PC-3 (cell line): ENCODE measurements at regions not wholly inside any gene's neighbourhood (a gene's known extent, or its start where the extent isn't known, plus 50 kb on each side); places are given as distances from the start of the nearest gene placed in this dataset.

Experiments used
- ATAC-seq: fragments of 200-7000 bp; cut with Tn5 transposase; 2 replicates; pipeline ENCODE4 v1.9.1; 2020; ENCODE audit warnings: mild to moderate bottlenecking, moderate library complexity
- BruUV-seq: library from RNA; stranded (reverse); fragments of 400-500 nt; replicated peaks from 2 replicates; lab custom pipeline; 2021; lab: Mats Ljungman, UMichigan
- CTCF ChIA-PET: fragments of 300-600 bp; sonication (Branson Sonifier 250); formaldehyde crosslinking; loops from one replicate; lab custom pipeline; 2022; ENCODE audit warnings: antibody characterized with exemption; lab: Charles Lee
- POLR2A ChIA-PET: fragments of 300-600 bp; sonication (Branson Sonifier 250); formaldehyde crosslinking; loops from one replicate; lab custom pipeline; 2022; ENCODE audit warnings: antibody characterized with exemption; ENCODE audit not compliant: unreplicated experiment; lab: Charles Lee
- DNase-seq: peaks from one replicate; pipeline ENCODE4 v3.0.0-alpha.2; 2015
- H2AFZ ChIP-seq: fragments of 300-600 bp; sonication (generic); 2 replicates; pipeline ENCODE4 v1.6.0; 2016; ENCODE audit warnings: antibody characterized with exemption, low read length
- H3F3A ChIP-seq: fragments of 300-600 bp; sonication (generic); one replicate; pipeline ENCODE4 v1.6.0; 2017; ENCODE audit warnings: antibody characterized with exemption, low read length, control low read depth, mild to moderate bottlenecking; ENCODE audit not compliant: unreplicated experiment
- H3K27ac ChIP-seq: fragments of 300-600 bp; sonication (generic); 2 replicates; pipeline ENCODE4 v1.5.1; 2016; ENCODE audit warnings: mild to moderate bottlenecking, low read length
- H3K27me3 ChIP-seq: fragments of 300-600 bp; sonication (generic); 2 replicates; pipeline ENCODE4 v1.6.1; 2016; ENCODE audit warnings: low read length, mixed read lengths
- H3K36me3 ChIP-seq: fragments of 300-600 bp; sonication (generic); 2 replicates; pipeline ENCODE4 v1.6.1; 2016; ENCODE audit warnings: low read depth, mixed run types, low read length, mixed read lengths
- H3K4me1 ChIP-seq: fragments of 300-600 bp; sonication (generic); 2 replicates; pipeline ENCODE4 v1.5.1; 2016; ENCODE audit warnings: low read length; ENCODE audit not compliant: insufficient read depth
- H3K4me2 ChIP-seq: fragments of 300-600 bp; sonication (generic); 2 replicates; pipeline ENCODE4 v1.6.0; 2016; ENCODE audit warnings: low read length
- H3K4me3 ChIP-seq: fragments of 300-600 bp; sonication (generic); 2 replicates; pipeline ENCODE4 v1.5.1; 2016; ENCODE audit warnings: mild to moderate bottlenecking, low read length, mixed read lengths
- H3K79me2 ChIP-seq: fragments of 300-600 bp; sonication (generic); 2 replicates; pipeline ENCODE4 v1.6.1; 2017; ENCODE audit warnings: low read length, mixed read lengths
- H3K9ac ChIP-seq: fragments of 300-600 bp; sonication (generic); 2 replicates; pipeline ENCODE4 v1.6.0; 2016; ENCODE audit warnings: mild to moderate bottlenecking, low read length
- H3K9me2 ChIP-seq: fragments of 300-600 bp; sonication (generic); replicated peaks from 2 replicates; pipeline ENCODE4 v1.6.1; 2016; ENCODE audit warnings: mixed run types, low read length, mixed read lengths
- H3K9me3 ChIP-seq: fragments of 300-600 bp; sonication (generic); 2 replicates; pipeline ENCODE4 v1.6.1; 2016; ENCODE audit warnings: low read length, mixed read lengths
- H4K20me1 ChIP-seq: fragments of 300-600 bp; sonication (generic); 2 replicates; pipeline ENCODE4 v1.6.1; 2016; ENCODE audit warnings: low read length, mixed read lengths
- EZH2 ChIP-seq: fragments of 300-600 bp; sonication (generic); IDR thresholded peaks from one replicate; pipeline ENCODE4 v1.6.1; 2017; ENCODE audit warnings: antibody characterized with exemption, mild to moderate bottlenecking, low read length; ENCODE audit not compliant: unreplicated experiment
- EZH2phosphoT487 ChIP-seq: fragments of 300-600 bp; sonication (generic); IDR thresholded peaks from 2 replicates; pipeline ENCODE4 v1.6.1; 2018; ENCODE audit warnings: mild to moderate bottlenecking, antibody characterized with exemption, low read length, borderline replicate concordance
- intact Hi-C: fragments of 100-400 bp; cut with micrococcal nuclease; formaldehyde crosslinking; loops from 2 replicates; pipeline ENCODE4 v1.9.0; 2023
- TF ChIP-seq, protein P1 (sequence below): fragments of 300-600 bp; sonication (generic); conservative IDR thresholded peaks from 2 replicates; pipeline ENCODE4 v1.5.1; 2017; ENCODE audit warnings: antibody characterized with exemption, low read depth, mild to moderate bottlenecking, low read length

DNA sequence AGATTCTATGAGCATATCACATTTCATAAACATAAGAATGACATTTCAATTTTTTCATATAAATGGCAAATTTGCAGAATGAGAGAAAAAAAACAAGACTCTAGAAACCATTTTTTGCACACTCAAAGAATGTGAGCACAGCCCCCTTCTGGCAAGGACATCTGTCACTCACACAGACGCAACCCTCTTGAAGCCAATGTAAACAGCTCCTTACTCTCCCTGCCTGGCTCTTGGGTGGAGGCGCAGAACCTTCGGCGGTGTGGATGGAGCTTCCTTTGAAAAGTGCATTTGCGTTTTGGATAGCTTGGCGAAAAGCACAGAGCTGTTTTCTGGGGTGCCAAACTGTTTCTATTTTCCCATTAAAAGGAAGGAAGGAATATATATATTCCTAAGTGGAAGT lies 367.6 kb upstream of the TSHZ3 start:
- H3K4me2 ChIP-seq = no peak overlapping the region
- H3K27me3 ChIP-seq = peaks cover 26% of the 10 kb centered on the region
- H2AFZ ChIP-seq = no peak overlapping the region
- ChIA-PET CTCF (no interaction called here), POLR2A (no interaction called here)
- H3K9me2 ChIP-seq = no peaks in the 10 kb centered on the region
- H3K9ac ChIP-seq = no peak overlapping the region
- H3F3A ChIP-seq = no peaks in the 10 kb centered on the region
- H3K36me3 ChIP-seq = no peaks in the 10 kb centered on the region
- H4K20me1 ChIP-seq = no peaks in the 10 kb centered on the region
- TF ChIP-seq EZH2phosphoT487 (no peak), EZH2 (no peak)
- TF ChIP-seq, protein P1, sequence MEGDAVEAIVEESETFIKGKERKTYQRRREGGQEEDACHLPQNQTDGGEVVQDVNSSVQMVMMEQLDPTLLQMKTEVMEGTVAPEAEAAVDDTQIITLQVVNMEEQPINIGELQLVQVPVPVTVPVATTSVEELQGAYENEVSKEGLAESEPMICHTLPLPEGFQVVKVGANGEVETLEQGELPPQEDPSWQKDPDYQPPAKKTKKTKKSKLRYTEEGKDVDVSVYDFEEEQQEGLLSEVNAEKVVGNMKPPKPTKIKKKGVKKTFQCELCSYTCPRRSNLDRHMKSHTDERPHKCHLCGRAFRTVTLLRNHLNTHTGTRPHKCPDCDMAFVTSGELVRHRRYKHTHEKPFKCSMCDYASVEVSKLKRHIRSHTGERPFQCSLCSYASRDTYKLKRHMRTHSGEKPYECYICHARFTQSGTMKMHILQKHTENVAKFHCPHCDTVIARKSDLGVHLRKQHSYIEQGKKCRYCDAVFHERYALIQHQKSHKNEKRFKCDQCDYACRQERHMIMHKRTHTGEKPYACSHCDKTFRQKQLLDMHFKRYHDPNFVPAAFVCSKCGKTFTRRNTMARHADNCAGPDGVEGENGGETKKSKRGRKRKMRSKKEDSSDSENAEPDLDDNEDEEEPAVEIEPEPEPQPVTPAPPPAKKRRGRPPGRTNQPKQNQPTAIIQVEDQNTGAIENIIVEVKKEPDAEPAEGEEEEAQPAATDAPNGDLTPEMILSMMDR = no peak
- BruUV-seq = no TSS peak
- DNase-seq (no peak), ATAC-seq (no peak)
- no peaks in the 10 kb centered on the region for H3K9me3 ChIP-seq
- H3K4me3 ChIP-seq = no peak overlapping the region
- H3K4me1 ChIP-seq = no peaks in the 10 kb centered on the region
- intact Hi-C loops = no loop called here
- no peaks in the 10 kb centered on the region for H3K79me2 ChIP-seq
- no peak overlapping the region for H3K27ac ChIP-seq

DNA sequence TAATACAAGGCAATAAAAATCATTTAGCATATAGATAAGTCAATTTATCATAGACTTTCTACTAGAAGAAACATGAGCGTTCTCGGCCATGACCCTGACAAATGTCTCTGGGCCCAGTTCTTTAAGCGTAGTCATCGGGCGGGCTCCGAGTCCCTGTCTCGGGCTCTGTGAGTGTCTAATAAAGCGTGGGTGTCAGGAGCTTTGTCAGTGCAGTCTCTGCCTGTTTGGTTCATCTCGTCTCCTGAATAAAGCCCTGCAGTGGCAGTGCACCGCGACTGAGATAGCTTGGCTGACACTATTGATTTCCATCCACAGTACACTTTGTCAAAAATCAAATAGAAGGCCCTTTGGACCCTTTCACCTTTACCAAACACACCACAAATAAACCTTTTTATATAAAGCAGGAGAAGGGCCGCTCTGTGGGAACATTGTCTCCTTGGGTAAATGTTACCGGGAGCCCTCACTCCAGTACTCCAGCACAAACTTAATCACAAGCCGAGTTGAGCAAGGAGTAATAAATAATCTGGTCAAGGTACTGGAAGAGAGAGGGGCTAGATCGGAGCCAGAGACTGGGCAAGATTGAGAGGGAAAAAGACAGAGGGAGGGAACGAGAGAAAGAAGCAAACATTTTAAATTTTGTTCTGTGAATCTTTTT lies 368.2 kb upstream of the TSHZ3 start:
- no peak for ATAC-seq
- H3K4me1 ChIP-seq = no peaks in the 10 kb centered on the region
- no peak overlapping the region for H3K27ac ChIP-seq
- no peaks in the 10 kb centered on the region for H3K79me2 ChIP-seq
- ChIA-PET CTCF (no interaction called here), POLR2A (no interaction called here)
- BruUV-seq = no TSS peak
- no peak overlapping the region for H2AFZ ChIP-seq
- H3K36me3 ChIP-seq = no peaks in the 10 kb centered on the region
- H3K4me3 ChIP-seq = no peak overlapping the region
- no peaks in the 10 kb centered on the region for H3F3A ChIP-seq
- H3K9me3 ChIP-seq = no peaks in the 10 kb centered on the region
- H3K27me3 ChIP-seq = peaks cover 26% of the 10 kb centered on the region
- no peak for DNase-seq
- H3K9ac ChIP-seq = no peak overlapping the region
- H4K20me1 ChIP-seq = no peaks in the 10 kb centered on the region
- TF ChIP-seq EZH2phosphoT487 (no peak), EZH2 (no peak)
- TF ChIP-seq, protein P1 = no peak
- no peaks in the 10 kb centered on the region for H3K9me2 ChIP-seq
- no peak overlapping the region for H3K4me2 ChIP-seq
- intact Hi-C loops = no loop called here

DNA sequence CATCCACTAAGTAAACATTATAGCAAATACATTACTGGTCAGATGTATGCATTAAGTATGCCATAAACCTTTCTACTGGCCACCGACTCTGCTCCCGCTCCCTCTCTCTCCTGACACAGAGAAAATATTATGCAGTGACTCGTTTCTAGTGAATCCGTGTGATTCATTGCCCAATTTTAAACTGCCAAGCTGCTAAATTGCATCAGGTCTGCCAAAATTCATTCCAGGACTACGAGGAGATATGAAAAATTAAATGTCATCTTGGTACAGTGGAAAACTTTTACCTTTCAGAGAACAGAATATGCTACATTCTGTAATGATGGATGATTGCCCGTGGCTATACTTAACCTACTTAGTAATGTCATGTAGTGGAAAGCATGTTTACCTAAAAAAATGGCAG lies 368.8 kb upstream of the TSHZ3 start:
- Histone ChIP-seq H3K9ac (no peak overlapping the region), H3K79me2 (no peaks in the 10 kb centered on the region), H3F3A (no peaks in the 10 kb centered on the region), H3K9me3 (no peaks in the 10 kb centered on the region), H3K4me2 (no peak overlapping the region), H3K4me3 (no peak overlapping the region), H3K36me3 (no peaks in the 10 kb centered on the region), H3K27ac (no peak overlapping the region), H3K27me3 (peaks cover 26% of the 10 kb centered on the region), H4K20me1 (no peaks in the 10 kb centered on the region), H3K4me1 (no peaks in the 10 kb centered on the region), H3K9me2 (no peaks in the 10 kb centered on the region), H2AFZ (no peak overlapping the region)
- DNase-seq (no peak), ATAC-seq (no peak)
- BruUV-seq = no TSS peak
- TF ChIP-seq, protein P1 = no peak
- no peak for TF ChIP-seq EZH2
- TF ChIP-seq EZH2phosphoT487 = no peak
- ChIA-PET POLR2A (no interaction called here), CTCF (no interaction called here)
- intact Hi-C loops = no loop called here
